CD4-positive, alpha-beta memory T cell (primary cell): ENCODE measurements at regions not wholly inside any gene's neighbourhood (a gene's known extent, or its start where the extent isn't known, plus 50 kb on each side); places are given as distances from the start of the nearest gene placed in this dataset.
"Not testable (repeated sequence)": the region's sequence is repeated elsewhere in the genome, so short reads cannot be mapped to it uniquely, and the experiment has no call there.

ENCODE experiments used
- CTCF ChIA-PET: fragments of 350-600 bp; sonication (Branson Sonifier 250); formaldehyde crosslinking; loops from one replicate; lab custom pipeline; 2021; ENCODE audit warnings: inconsistent platforms; ENCODE audit not compliant: partially characterized antibody; lab: Charles Lee
- POLR2A ChIA-PET: fragments of 350-600 bp; sonication (Branson Sonifier 250); formaldehyde crosslinking; loops from one replicate; lab custom pipeline; 2021; ENCODE audit not compliant: partially characterized antibody; lab: Charles Lee
- DNase-seq, 5 donors: peaks; one replicate each; pipeline versions ENCODE4 v3.0.0 to v3.0.0-alpha.2; 2020 to 2022; ENCODE audit warnings: mixed read lengths in 1 of 5
- H3K27ac ChIP-seq: one replicate; pipeline ENCODE4 v1.7.0; 2013; ENCODE audit warnings: low read depth, low read length
- H3K27me3 ChIP-seq: 2 replicates; pipeline ENCODE4 v1.7.0; 2013; ENCODE audit warnings: mild to moderate bottlenecking, low read length, moderate library complexity; ENCODE audit not compliant: insufficient read depth
- H3K36me3 ChIP-seq: 2 replicates; pipeline ENCODE4 v1.7.0; 2013; ENCODE audit warnings: mild to moderate bottlenecking, low read length, moderate library complexity; ENCODE audit not compliant: insufficient read depth
- H3K4me1 ChIP-seq: 2 replicates; pipeline ENCODE4 v1.7.0; 2013; ENCODE audit warnings: mild to moderate bottlenecking, low read length, moderate library complexity; ENCODE audit not compliant: insufficient read depth
- H3K4me3 ChIP-seq, 2 donors: one replicate each; pipeline ENCODE4 v1.7.0; 2013; ENCODE audit warnings: low read length in 2 of 2, mild to moderate bottlenecking in 1 of 2
- H3K9me3 ChIP-seq, 2 donors: one replicate each; pipeline ENCODE4 v1.7.0; 2013; ENCODE audit warnings: low read length in 2 of 2, control low read depth in 1 of 2; ENCODE audit not compliant: control insufficient read depth in 1 of 2
- H3K27ac Mint-ChIP-seq, 7 donors: one replicate each; pipeline ENCODE4 v1.8.0; 2020 to 2021; ENCODE audit warnings: mixed read lengths in 7 of 7, mild to moderate bottlenecking in 6 of 7, inconsistent platforms in 3 of 7, moderate library complexity in 3 of 7
- H3K27me3 Mint-ChIP-seq, 2 donors: one replicate each; pipeline ENCODE4 v1.8.0; 2020 to 2021; ENCODE audit warnings: mixed read lengths in 2 of 2
- H3K36me3 Mint-ChIP-seq, 2 donors: one replicate each; pipeline ENCODE4 v1.8.0; 2020 to 2021; ENCODE audit warnings: mixed read lengths in 2 of 2, inconsistent platforms in 1 of 2, mild to moderate bottlenecking in 1 of 2
- H3K4me1 Mint-ChIP-seq, 4 donors: one replicate each; pipeline ENCODE4 v1.8.0; 2020 to 2021; ENCODE audit warnings: mixed read lengths in 4 of 4, mild to moderate bottlenecking in 1 of 4
- H3K4me3 Mint-ChIP-seq, 8 donors: one replicate each; pipeline ENCODE4 v1.8.0; 2020 to 2021; ENCODE audit warnings: mixed read lengths in 8 of 8, mild to moderate bottlenecking in 7 of 8, moderate library complexity in 6 of 8, inconsistent platforms in 3 of 8
- H3K9me3 Mint-ChIP-seq, 8 donors: one replicate each; pipeline ENCODE4 v1.8.0; 2020 to 2021; ENCODE audit warnings: mixed read lengths in 8 of 8, mild to moderate bottlenecking in 5 of 8, inconsistent platforms in 3 of 8, moderate library complexity in 1 of 8
- intact Hi-C: fragments of 100-400 bp; cut with micrococcal nuclease; formaldehyde crosslinking; loops from one replicate; pipeline ENCODE4 v1.15.1; 2023

GRCh38 chr1:30519201-30519763, 204.1 kb downstream of the MATN1 start:
- intact Hi-C loops = no loop called here
- POLR2A ChIA-PET = no interaction called here

GRCh38 chr1:30518696-30519095, 204.7 kb downstream of the MATN1 start:
- no peaks in the 10 kb centered on the region for H3K36me3 Mint-ChIP-seq
- Histone ChIP-seq H3K27ac (no peak overlapping the region), H3K9me3 (no peaks in the 10 kb centered on the region), H3K27me3 (no peaks in the 10 kb centered on the region), H3K4me3 (no peak overlapping the region), H3K36me3 (no peaks in the 10 kb centered on the region), H3K4me1 (no peaks in the 10 kb centered on the region)
- no peak overlapping the region for H3K4me3 Mint-ChIP-seq
- ChIA-PET CTCF (no interaction called here), POLR2A (no interaction called here)
- no peak for DNase-seq
- peaks cover 15 to 23% of the 10 kb centered on the region in 2 donors for H3K27me3 Mint-ChIP-seq
- H3K9me3 Mint-ChIP-seq = no peaks in the 10 kb centered on the region
- H3K27ac Mint-ChIP-seq = no peak overlapping the region
- no peaks in the 10 kb centered on the region for H3K4me1 Mint-ChIP-seq
- intact Hi-C loops = no loop called here

More at GRCh38 chr1:30519201-30519763, 204.1 kb downstream of the MATN1 start:
- H3K27me3 ChIP-seq = no peaks in the 10 kb centered on the region
- H3K4me1 Mint-ChIP-seq = no peaks in the 10 kb centered on the region
- H3K27me3 Mint-ChIP-seq = peaks cover 16 to 23% of the 10 kb centered on the region in 2 donors
- H3K9me3 Mint-ChIP-seq = no peaks in the 10 kb centered on the region
- CTCF ChIA-PET = no interaction called here
- H3K4me3 ChIP-seq = no peak overlapping the region
- no peaks in the 10 kb centered on the region for H3K9me3 ChIP-seq
- H3K36me3 Mint-ChIP-seq = no peaks in the 10 kb centered on the region
- H3K27ac ChIP-seq = no peak overlapping the region
- H3K4me1 ChIP-seq = no peaks in the 10 kb centered on the region
- H3K4me3 Mint-ChIP-seq = no peak overlapping the region
- no peak overlapping the region for H3K27ac Mint-ChIP-seq
- no peak for DNase-seq
- H3K36me3 ChIP-seq = no peaks in the 10 kb centered on the region

- no peak overlapping the region for H3K27ac Mint-ChIP-seq
- POLR2A ChIA-PET = no interaction called here
- no peak overlapping the region for H3K4me3 ChIP-seq
- intact Hi-C loops = no loop called here
- no peaks in the 10 kb centered on the region for H3K9me3 Mint-ChIP-seq
- H3K36me3 Mint-ChIP-seq = no peaks in the 10 kb centered on the region
- CTCF ChIA-PET = no interaction called here
- H3K27me3 Mint-ChIP-seq = peaks cover 15 to 23% of the 10 kb centered on the region in 2 donors
- no peak for DNase-seq
- no peak overlapping the region for H3K4me3 Mint-ChIP-seq
- no peaks in the 10 kb centered on the region for H3K4me1 Mint-ChIP-seq
- no peaks in the 10 kb centered on the region for H3K4me1 ChIP-seq
- no peaks in the 10 kb centered on the region for H3K9me3 ChIP-seq
- H3K27me3 ChIP-seq = no peaks in the 10 kb centered on the region
- H3K27ac ChIP-seq = no peak overlapping the region
- H3K36me3 ChIP-seq = no peaks in the 10 kb centered on the region
Measured at GRCh38 chr1:30518186-30518585, 205.2 kb downstream of the MATN1 start.

GRCh38 chr1:30517666-30518065, 205.7 kb downstream of the MATN1 start:
- H3K4me1 Mint-ChIP-seq, H3K4me3 Mint-ChIP-seq, H3K9me3 Mint-ChIP-seq, POLR2A ChIA-PET, DNase-seq, H3K36me3 Mint-ChIP-seq, H3K27me3 ChIP-seq, CTCF ChIA-PET, intact Hi-C loops, H3K27ac ChIP-seq, H3K4me1 ChIP-seq, H3K27ac Mint-ChIP-seq, H3K4me3 ChIP-seq, H3K36me3 ChIP-seq, H3K9me3 ChIP-seq: not testable (repeated sequence)
- peaks cover 14 to 22% of the 10 kb centered on the region in 2 donors for H3K27me3 Mint-ChIP-seq

GRCh38 chr1:30517241-30517640, 206.1 kb downstream of the MATN1 start:
- H3K27me3 Mint-ChIP-seq = peaks cover 13 to 23% of the 10 kb centered on the region in 2 donors
- intact Hi-C loops, H3K4me1 Mint-ChIP-seq, H3K27ac ChIP-seq, H3K27ac Mint-ChIP-seq, H3K4me3 Mint-ChIP-seq, POLR2A ChIA-PET, H3K9me3 ChIP-seq, H3K27me3 ChIP-seq, H3K9me3 Mint-ChIP-seq, DNase-seq, CTCF ChIA-PET, H3K36me3 Mint-ChIP-seq, H3K4me3 ChIP-seq, H3K4me1 ChIP-seq, H3K36me3 ChIP-seq: not testable (repeated sequence)

GRCh38 chr1:30516485-30516858, 206.9 kb downstream of the MATN1 start:
- H3K36me3 ChIP-seq = no peaks in the 10 kb centered on the region
- CTCF ChIA-PET = no interaction called here
- Mint-ChIP-seq H3K27me3 (peaks cover 10 to 20% of the 10 kb centered on the region in 2 donors), H3K36me3 (no peaks in the 10 kb centered on the region), H3K9me3 (no peaks in the 10 kb centered on the region), H3K4me3 (no peak overlapping the region), H3K27ac (no peak overlapping the region), H3K4me1 (no peaks in the 10 kb centered on the region)
- DNase-seq = no peak
- H3K27ac ChIP-seq = no peak overlapping the region
- POLR2A ChIA-PET = no interaction called here
- intact Hi-C loops = no loop called here
- no peaks in the 10 kb centered on the region for H3K9me3 ChIP-seq
- no peaks in the 10 kb centered on the region for H3K4me1 ChIP-seq
- no peaks in the 10 kb centered on the region for H3K27me3 ChIP-seq
- H3K4me3 ChIP-seq = no peak overlapping the region

GRCh38 chr1:30515755-30516484, 207.5 kb downstream of the MATN1 start:
- peaks cover 7 to 16% of the 10 kb centered on the region in 2 donors for H3K27me3 Mint-ChIP-seq
- no peak overlapping the region for H3K4me3 Mint-ChIP-seq
- H3K9me3 ChIP-seq = no peaks in the 10 kb centered on the region
- no peaks in the 10 kb centered on the region for H3K9me3 Mint-ChIP-seq
- H3K36me3 ChIP-seq = no peaks in the 10 kb centered on the region
- ChIA-PET CTCF (no interaction called here), POLR2A (no interaction called here)
- intact Hi-C loops = no loop called here
- H3K27ac ChIP-seq = no peak overlapping the region
- DNase-seq = no peak
- H3K4me3 ChIP-seq = no peak overlapping the region
- H3K4me1 ChIP-seq = no peaks in the 10 kb centered on the region
- H3K27ac Mint-ChIP-seq = no peak overlapping the region
- no peaks in the 10 kb centered on the region for H3K27me3 ChIP-seq
- no peaks in the 10 kb centered on the region for H3K4me1 Mint-ChIP-seq
- H3K36me3 Mint-ChIP-seq = no peaks in the 10 kb centered on the region
